OCI-LY3 (cell line): ENCODE measurements at regions not wholly inside any gene's neighbourhood (a gene's known extent, or its start where the extent isn't known, plus 50 kb on each side); places are given as distances from the start of the nearest gene placed in this dataset.

Experiments
- H2AFZ ChIP-seq: fragments of 200-600, 300-600 bp; shearing (Covaris generic); 2 replicates; pipeline ENCODE4 v1.6.0; 2014; ENCODE audit warnings: antibody characterized with exemption, low read depth, low read length
- H3K27ac ChIP-seq: fragments of 200-600, 300-600 bp; sonication (generic); 2 replicates; pipeline ENCODE4 v1.5.1; 2014; ENCODE audit warnings: mild to moderate bottlenecking, low read length, moderate library complexity, mixed read lengths
- H3K27me3 ChIP-seq: fragments of 200-600, 300-600 bp; sonication (generic); 2 replicates; pipeline ENCODE4 v1.6.1; 2014; ENCODE audit warnings: low read depth, low read length, mixed read lengths
- H3K36me3 ChIP-seq: fragments of 200-600, 300-600 bp; sonication (generic); replicated peaks from 2 replicates; pipeline ENCODE3; 2014; ENCODE audit warnings: low read depth, low read length, mixed read lengths
- H3K4me1 ChIP-seq: fragments of 300-600, 200-600 bp; sonication (generic); 2 replicates; pipeline ENCODE4 v1.6.1; 2014; ENCODE audit warnings: low read length, mixed read lengths
- H3K4me2 ChIP-seq: fragments of 200-600, 300-600 bp; sonication (generic); 2 replicates; pipeline ENCODE4 v1.6.1; 2014; ENCODE audit warnings: low read length, mixed read lengths
- H3K4me3 ChIP-seq: fragments of 300-600, 200-600 bp; sonication (generic); 2 replicates; pipeline ENCODE4 v1.5.1; 2014; ENCODE audit warnings: antibody characterized with exemption, mild to moderate bottlenecking, low read length, moderate library complexity
- H3K79me2 ChIP-seq: fragments of 300-600, 200-600 bp; shearing (Covaris generic); 2 replicates; pipeline ENCODE4 v1.6.1; 2014; ENCODE audit warnings: mild to moderate bottlenecking, low read length, mixed read lengths
- H3K9ac ChIP-seq: fragments of 300-600, 200-600 bp; shearing (Covaris generic); 2 replicates; pipeline ENCODE4 v1.6.0; 2014; ENCODE audit warnings: mild to moderate bottlenecking, low read length, moderate library complexity
- H3K9me3 ChIP-seq: fragments of 200-600, 300-600 bp; shearing (Covaris generic); 2 replicates; pipeline ENCODE4 v1.6.1; 2014; ENCODE audit warnings: low read length, mixed read lengths; ENCODE audit not compliant: insufficient read depth
- H4K20me1 ChIP-seq: fragments of 200-600, 300-600 bp; sonication (generic); 2 replicates; pipeline ENCODE4 v1.6.1; 2016; ENCODE audit warnings: low read length, mixed read lengths; ENCODE audit not compliant: insufficient read depth
- EZH2phosphoT487 ChIP-seq: fragments of 200-600 bp; shearing (Covaris generic); IDR thresholded peaks from 2 replicates; pipeline ENCODE4 v1.6.1; 2018; ENCODE audit warnings: antibody characterized with exemption, mixed run types, low read depth
- TF ChIP-seq, protein P1 (sequence below): fragments of 200-600, 300-600 bp; sonication (generic); IDR thresholded peaks from 2 replicates; pipeline ENCODE4 v1.5.1; 2014; ENCODE audit warnings: antibody characterized with exemption, low read length, low read depth

- Histone ChIP-seq H3K9me3 (no peaks in the 10 kb centered on the region), H3K4me1 (no peaks in the 10 kb centered on the region), H4K20me1 (no peaks in the 10 kb centered on the region), H3K79me2 (no peaks in the 10 kb centered on the region), H3K27ac (no peak overlapping the region), H3K27me3 (no peaks in the 10 kb centered on the region), H3K36me3 (no peaks in the 10 kb centered on the region), H2AFZ (no peak overlapping the region), H3K9ac (no peak overlapping the region), H3K4me3 (no peak overlapping the region), H3K4me2 (no peak overlapping the region)
- TF ChIP-seq, protein P1, sequence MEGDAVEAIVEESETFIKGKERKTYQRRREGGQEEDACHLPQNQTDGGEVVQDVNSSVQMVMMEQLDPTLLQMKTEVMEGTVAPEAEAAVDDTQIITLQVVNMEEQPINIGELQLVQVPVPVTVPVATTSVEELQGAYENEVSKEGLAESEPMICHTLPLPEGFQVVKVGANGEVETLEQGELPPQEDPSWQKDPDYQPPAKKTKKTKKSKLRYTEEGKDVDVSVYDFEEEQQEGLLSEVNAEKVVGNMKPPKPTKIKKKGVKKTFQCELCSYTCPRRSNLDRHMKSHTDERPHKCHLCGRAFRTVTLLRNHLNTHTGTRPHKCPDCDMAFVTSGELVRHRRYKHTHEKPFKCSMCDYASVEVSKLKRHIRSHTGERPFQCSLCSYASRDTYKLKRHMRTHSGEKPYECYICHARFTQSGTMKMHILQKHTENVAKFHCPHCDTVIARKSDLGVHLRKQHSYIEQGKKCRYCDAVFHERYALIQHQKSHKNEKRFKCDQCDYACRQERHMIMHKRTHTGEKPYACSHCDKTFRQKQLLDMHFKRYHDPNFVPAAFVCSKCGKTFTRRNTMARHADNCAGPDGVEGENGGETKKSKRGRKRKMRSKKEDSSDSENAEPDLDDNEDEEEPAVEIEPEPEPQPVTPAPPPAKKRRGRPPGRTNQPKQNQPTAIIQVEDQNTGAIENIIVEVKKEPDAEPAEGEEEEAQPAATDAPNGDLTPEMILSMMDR, result no peak
- TF ChIP-seq EZH2phosphoT487, result no peak
Measured at GRCh38 chr16:63530208-63530607, 1494.0 kb upstream of the CDH8 start.

DNA sequence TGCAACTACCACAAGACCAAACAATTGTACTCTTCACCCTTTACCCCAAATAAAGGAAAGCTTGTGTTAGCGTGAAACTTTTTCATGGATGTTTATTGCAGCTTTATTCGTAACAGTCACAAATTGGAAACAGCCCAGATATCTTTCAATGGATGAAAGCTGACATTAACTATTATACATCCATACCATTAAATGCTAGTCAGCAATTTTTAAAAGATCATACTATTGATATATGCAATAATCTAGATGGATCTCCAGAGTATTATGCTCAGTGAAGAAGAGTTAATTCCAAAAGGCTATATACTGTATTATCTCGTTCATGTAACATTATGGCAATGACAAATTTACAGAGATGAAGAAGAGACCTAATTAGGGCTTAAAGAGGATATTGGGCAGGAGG lies 1491.2 kb upstream of the CDH8 start:
- Histone ChIP-seq H2AFZ (no peak overlapping the region), H3K4me3 (no peak overlapping the region), H3K27ac (no peak overlapping the region), H3K36me3 (no peaks in the 10 kb centered on the region), H3K4me1 (no peaks in the 10 kb centered on the region), H3K79me2 (no peaks in the 10 kb centered on the region), H3K9ac (no peak overlapping the region), H3K4me2 (no peak overlapping the region), H3K27me3 (no peaks in the 10 kb centered on the region), H3K9me3 (no peaks in the 10 kb centered on the region), H4K20me1 (no peaks in the 10 kb centered on the region)
- TF ChIP-seq, protein P1, result no peak
- no peak for TF ChIP-seq EZH2phosphoT487

- H3K9me3 ChIP-seq, result no peaks in the 10 kb centered on the region
- no peaks in the 10 kb centered on the region for H3K4me1 ChIP-seq
Measured at GRCh38 chr16:63516394-63516793, 1480.2 kb upstream of the CDH8 start.

DNA sequence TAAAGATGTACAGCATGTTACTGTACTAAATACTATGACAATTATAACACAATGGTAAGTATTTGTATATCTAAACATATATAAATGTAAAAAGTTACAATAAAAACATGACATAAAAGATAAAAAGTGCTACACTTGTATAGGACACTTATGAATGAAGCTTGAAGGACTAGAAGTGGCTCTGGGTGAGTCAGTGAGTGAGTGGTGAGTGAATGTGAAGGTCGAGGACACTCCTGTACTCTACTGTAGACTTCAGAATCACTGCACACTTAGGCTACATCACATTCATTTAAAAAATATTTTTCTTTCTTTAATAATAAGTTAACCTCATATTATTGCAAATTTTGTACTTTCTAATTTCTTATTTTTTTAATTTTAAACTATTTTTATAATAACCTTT lies 1476.7 kb upstream of the CDH8 start:
- Histone ChIP-seq H3K4me2 (no peak overlapping the region), H3K27ac (no peak overlapping the region)
- TF ChIP-seq, protein P1, result no peak

More at GRCh38 chr16:63516394-63516793, 1480.2 kb upstream of the CDH8 start:
- Histone ChIP-seq H2AFZ (no peak overlapping the region), H3K4me2 (no peak overlapping the region), H3K9ac (no peak overlapping the region), H3K27ac (no peak overlapping the region), H3K36me3 (no peaks in the 10 kb centered on the region), H3K4me3 (no peak overlapping the region), H3K27me3 (no peaks in the 10 kb centered on the region), H3K79me2 (no peaks in the 10 kb centered on the region), H4K20me1 (no peaks in the 10 kb centered on the region)
- no peak for TF ChIP-seq EZH2phosphoT487
- TF ChIP-seq, protein P1, result no peak

More for the DNA sequence above, 1476.7 kb upstream of the CDH8 start:
- no peaks in the 10 kb centered on the region for H3K36me3 ChIP-seq
- H3K9me3 ChIP-seq, result no peaks in the 10 kb centered on the region
- H3K27me3 ChIP-seq, result no peaks in the 10 kb centered on the region
- H3K9ac ChIP-seq, result no peak overlapping the region
- H4K20me1 ChIP-seq, result no peaks in the 10 kb centered on the region
- H3K4me3 ChIP-seq, result no peak overlapping the region
- H3K79me2 ChIP-seq, result no peaks in the 10 kb centered on the region
- H2AFZ ChIP-seq, result no peak overlapping the region
- H3K4me1 ChIP-seq, result no peaks in the 10 kb centered on the region
